HG02759 (cell line): ENCODE measurements at regions not wholly inside any gene's neighbourhood (a gene's known extent, or its start where the extent isn't known, plus 50 kb on each side); places are given as distances from the start of the nearest gene placed in this dataset.
"Not testable (repeated sequence)": the region's sequence is repeated elsewhere in the genome, so short reads cannot be mapped to it uniquely, and the experiment has no call there.

Experiments
- ATAC-seq: cut with Tn5 transposase; IDR thresholded peaks from one replicate; pipeline ENCODE4 v1.9.1; 2021; ENCODE audit warnings: mild to moderate bottlenecking, moderate library complexity; ENCODE audit not compliant: unreplicated experiment

DNA sequence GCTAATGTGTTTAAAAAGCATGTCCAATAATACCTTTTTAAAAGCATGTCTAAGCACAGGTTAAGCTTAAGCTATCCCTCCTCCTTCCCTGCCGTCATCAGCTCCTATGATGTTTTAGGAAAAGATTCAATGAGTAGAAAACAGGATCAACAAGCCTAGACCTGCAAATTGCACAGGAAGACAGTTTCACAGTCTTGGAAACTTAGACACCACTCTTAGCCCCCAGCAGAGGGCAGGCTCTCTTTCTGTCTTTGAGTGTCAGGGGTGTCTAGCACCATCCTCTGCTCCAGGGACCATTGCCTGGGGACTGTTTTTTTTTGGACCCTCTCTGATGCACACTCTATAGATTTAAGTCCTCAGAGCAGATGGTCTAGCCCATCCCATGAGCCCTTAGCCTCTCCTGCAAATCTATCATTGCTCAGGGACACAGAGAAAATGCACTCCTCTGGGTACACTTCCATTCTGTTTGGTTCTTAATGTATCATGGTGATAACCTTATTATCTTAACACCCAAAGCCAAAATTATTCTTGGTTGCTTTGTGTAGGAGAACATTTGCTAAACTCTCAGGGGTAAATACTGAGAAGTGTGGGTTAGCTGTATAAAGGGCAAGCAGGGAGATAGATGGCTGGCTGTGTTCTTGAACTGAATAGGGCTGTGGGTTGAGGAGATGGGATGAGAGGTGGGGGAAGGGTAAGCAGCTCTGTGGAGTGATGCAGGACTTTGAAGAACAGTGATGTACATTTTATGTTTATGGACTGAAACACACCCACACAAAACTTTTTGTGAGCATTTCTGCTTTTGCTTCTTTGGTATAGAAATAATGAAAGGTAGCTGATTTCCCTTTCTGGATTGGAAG, 259.9 kb upstream of the DDHD1 start:
- no peak for ATAC-seq

DNA sequence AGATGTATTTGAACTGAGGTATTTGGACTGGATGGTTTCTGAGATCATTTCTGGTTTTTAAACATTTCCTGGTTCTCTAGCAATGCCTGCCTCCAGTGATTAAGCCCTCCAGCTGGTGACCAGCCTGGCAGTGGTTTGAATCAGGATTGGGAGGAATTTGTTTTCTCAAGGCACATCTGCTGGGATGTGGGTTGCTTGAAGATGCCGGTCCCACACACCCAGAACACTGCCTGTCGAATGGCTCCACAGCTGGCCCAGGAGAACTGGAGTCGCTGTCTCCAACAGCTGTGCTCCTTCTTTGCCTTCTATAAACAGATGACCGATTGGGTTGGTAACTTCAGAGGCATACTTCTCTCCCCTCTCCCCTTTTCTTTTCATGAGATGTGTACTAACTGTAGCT, 258.0 kb upstream of the DDHD1 start:
- ATAC-seq: no peak

DNA sequence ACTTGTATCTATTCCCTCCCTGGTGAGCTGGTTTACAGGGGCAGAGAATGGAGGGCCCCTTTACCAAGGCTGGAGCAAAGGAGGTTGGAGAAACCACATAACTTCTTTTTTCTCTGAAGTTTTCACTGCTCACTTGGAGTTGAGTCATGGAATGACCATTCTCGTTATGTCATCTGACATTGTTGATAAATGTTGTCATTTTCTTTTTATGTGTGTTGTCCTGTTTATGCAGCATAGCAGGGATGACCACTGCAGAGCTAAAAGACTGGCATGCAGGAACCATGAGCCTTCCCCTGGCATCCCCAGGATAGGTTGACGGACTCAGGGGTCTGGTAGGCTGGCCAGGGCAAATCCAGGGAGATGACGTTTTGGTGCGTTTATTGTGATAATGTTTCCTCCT, 256.8 kb upstream of the DDHD1 start:
- no peak for ATAC-seq

DNA sequence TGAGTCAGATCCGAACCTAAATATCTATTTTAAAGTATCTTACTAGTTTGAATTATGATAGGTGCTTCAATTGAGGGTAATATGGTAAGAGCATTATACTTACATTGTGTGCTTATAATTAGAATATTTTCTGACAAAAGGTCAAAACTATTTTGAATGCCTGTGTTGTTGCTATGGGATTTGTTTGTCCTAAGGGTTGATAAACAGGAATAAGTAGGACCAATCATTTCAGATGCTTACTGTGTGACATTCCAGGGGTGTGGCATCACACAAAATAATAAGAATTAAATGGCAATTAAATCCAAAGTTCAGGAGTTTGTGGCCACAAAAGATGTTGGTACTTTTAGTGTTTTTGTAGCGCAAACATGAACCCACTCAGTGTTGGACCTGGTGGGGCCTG, 256.2 kb upstream of the DDHD1 start:
- no peak for ATAC-seq

DNA sequence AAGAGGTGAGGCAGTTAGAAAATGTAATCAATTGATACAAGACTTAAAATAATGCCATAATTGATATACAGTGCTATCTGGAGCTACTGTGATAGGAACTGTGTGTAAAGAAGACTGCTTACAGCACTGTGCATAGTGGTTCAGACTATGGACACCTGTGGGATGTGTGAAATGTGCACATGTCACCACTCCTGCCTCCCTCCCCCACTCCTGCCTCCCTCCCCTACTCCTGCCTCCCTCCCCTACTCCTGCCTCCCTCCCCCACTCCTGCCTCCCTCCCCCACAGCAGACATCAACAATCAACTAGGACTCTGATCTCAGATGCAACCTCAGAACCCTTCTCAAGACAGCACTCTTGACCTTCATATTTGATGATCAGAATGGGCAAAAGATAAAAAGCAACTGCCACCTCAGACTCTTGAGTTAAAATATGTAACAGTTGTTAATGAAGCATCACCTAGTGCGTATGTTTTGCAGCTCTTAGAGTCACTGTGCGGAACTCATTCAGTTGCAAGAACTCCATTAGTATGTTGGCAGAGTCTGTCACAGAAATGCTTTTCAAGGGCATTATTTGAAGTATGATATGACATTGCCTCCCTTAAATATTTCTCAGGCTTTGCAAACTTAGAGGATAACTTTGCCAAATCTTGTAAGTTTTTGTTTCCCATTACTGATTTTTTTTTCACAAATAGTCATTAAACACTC, 255.2 kb upstream of the DDHD1 start:
- no peak for ATAC-seq

DNA sequence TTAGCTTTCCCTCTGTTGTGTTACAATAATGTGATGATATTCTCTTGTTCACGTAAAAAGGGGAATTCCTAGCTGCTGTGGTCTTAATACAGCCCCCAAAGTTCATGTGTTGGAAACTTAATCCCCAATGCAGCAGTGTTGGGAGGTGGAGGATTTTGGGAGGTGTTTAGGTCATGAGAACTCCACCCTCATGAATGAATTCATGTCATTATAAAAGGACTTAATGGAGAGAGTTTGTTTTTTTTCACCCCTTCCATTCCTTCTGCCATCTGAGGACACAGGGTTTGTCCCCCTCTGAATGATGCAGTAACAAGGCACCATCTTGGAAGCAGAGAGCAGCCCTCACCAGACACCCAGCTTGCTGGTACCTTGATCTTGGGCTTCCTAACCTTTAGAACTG, 253.4 kb upstream of the DDHD1 start:
- ATAC-seq: no peak

DNA sequence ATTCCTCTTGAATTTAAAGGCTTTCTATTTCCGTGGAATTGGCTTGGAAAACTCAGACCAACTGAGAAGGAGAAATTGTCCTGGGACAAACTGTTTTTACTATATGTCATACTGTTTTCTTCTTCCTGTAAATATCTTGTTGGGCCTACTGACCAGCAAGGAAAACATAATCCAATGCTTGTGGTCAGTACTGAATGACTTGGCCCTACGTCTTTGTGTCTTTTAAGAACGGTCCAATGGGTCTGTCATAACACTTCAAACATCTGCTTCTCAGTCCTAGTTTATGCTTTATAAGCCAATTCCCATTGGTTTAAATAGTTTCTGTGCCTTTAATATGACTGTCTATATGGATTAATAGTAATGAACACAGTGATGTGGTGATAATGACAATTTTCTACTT, 248.5 kb upstream of the DDHD1 start:
- no peak for ATAC-seq

DNA sequence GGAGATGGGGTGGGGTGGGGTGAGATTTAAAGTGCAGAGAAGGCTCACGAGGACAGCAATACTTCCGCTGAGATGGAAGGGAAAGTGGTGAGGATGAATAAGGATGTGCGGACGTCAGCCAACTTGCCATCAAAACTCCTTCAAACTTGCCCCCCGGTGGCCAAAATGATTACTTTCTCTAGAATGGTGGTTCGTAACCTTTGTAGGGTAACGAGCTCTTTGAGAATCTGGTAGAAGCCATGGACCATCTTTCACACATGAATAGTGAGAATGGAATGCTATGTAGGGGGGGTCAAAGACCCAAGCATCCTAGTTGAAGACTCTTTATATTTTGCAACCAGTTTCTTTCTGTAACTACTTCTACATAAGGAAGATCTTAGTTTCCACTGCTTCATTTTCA, 245.9 kb upstream of the DDHD1 start:
- ATAC-seq: no peak

DNA sequence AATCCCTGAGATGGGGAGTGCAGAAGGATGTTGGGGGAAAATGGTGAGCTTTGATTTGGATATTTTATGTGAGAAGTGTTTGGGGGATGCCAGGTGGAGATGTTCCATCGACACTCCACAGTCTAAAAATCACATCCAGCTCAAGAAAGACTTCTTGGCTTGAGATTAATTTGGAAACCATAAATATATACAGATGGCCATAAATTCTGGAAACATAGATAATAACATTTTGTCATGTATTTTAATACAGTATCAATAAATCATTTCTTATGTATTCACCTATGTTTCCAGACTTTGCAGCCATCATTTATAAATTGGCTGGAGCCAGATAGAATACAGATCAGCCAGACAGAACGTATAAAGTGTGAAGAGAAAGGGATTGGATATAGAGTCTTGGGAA, 245.5 kb upstream of the DDHD1 start:
- ATAC-seq: no peak

DNA sequence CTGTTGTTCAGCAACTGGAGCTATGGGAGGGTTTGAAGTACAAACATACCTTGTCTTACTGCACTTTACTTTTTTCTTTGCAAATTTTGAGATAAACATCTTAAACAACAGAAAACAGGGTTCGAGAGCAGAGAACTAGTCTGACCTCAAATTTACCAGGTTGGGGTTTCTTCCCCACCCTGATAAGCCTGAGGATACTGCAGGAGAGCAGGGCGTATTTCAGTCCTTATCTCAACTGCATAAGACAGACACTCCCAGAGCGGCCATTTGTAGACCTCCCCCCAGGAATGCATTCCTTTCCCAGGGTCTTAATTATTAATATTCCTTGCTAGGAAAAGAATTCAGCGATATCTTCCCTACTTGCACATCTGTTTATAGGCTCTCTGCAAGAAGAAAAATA, 242.1 kb upstream of the DDHD1 start:
- not testable (repeated sequence) for ATAC-seq

DNA sequence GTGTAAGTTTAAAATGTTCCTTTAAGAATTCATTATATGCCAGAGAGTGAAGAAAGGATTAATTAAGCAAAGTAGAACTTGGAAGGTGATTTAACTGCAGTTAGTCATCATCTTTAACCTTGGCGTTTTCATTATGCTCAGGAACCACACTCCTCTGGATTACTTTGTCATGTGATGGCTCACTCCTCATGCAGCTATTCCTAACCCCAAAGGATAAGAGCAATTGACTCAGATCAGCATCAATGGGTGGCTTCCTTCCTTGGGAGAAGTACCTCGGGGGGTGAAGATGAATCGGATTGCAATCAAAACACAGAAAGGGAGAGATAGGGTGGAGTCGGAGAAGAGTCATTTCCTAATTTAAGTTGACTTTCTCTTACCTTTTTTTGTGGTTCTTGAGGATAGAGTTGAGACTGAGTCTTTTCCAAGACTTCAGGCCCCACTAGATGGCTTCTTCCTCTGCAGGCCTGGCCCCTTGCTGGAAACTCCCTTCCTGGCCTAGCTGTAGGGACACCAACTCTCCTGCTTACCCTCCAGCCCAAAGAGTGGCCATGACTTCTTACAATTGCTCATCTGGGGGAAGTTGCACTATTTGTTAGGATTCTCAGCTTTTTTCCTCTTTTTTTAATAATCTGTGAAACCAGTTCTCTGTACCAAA, 238.6 kb upstream of the DDHD1 start:
- no peak for ATAC-seq

DNA sequence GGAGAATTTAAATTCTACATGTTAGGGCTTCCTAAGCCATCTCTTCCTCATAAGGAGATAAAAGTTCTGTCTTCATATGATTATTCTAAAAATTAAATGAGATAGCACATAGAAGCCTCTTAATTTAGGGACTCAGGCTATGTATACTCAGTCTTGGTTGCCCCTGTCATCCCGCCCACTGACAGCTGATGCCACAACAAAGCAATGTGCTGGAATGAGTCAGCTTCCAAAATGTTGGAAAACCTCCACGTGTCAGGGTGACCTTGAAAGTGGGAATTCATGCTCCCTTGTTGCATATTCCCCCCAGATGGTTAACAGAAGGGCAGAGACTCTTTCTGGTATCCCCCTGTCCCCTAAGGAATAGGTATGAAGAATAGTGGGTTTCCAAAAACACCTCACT, 238.0 kb upstream of the DDHD1 start:
- ATAC-seq: no peak

DNA sequence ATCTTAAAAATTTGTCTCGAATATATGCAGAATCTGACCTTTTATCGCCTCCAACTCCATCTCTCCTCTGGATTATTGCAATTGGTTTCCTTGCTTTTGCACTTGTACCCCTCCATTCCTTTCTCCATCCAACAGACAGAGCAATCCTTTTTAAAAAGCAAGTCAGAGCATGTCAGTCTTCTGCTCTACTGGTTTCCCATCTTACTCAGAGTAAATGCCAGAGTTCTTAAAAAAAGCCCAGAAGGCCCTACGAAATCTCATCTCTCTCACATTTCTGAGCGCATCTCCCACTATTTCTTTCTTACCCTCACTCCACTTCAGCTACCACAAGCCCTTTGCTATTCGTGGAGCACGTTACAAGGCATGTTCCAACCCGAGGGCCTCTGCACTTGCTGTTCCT, 236.9 kb upstream of the DDHD1 start:
- ATAC-seq: no peak

DNA sequence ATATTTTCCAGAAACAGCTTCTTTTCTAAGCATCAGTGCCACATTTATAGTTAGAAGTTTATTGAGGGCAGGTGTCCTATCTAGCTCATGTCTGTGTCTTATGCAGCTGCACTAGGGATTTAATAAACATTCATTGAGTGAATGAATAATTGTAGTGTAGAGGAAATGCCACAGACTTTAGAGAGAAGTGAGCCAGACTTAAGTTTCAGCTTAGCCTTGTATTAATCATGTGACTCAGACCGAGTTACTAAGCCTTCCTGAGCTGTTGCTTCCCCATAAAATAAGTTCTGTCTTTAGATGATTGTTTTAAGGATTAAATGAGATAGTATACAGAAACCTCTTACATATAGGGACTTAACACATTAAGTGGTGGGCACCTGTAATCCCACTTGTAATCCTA, 236.1 kb upstream of the DDHD1 start:
- ATAC-seq: no peak

DNA sequence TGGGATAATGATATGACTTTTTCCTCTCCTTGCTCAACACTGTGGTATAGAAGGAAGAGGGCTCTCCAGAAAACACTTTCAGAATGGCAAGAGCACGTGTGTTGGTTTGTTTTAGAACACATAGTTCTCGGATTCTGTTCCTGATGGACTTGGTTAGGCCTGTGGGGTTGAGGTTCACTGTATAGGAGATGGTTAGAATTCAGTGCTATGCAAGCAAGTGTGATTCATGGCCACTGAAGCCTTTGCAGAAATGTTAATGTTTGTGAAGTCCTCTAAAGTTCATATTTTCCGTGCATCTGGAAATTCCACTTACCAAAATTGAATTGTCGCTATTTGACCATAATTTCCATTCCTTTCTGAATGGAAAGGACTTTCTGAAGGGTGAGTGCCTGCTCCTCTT, 233.2 kb upstream of the DDHD1 start:
- no peak for ATAC-seq

DNA sequence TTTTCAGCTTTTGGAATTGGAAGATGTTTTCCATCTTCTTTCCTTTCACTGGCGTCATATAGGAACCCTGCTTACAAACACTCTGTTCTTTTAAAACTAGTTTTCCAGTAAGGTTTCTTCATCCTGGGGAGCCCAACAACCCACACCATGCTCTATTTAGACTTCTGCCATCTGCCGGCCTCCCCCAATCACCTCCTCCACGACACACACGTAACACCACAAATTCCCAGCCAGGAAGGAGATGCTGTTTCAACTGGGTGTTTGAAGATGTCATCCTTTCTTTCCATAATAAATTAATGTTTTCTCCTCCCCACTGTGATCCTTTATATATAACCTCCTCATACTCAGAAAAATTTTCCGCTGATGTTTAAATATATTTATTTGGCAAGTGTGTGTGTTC, 231.4 kb upstream of the DDHD1 start:
- ATAC-seq: no peak

DNA sequence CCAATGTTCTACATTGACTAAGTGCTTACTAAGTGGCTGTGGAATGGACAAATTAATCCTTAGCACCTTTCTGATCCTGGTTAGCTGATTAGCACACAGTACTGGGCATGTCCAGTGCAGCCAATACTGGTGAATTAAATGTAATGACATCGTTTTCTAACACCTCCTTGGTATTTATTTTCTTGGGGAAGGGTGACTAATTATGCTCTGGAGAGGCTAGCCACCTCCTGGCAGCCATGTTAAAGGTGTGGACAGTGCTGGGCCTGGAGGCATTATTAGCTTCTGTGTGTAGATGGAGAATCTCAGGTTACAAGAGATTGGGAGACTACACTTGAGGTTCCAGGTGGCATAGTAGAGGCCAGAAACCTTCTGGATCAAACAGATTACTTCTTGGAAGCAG, 230.9 kb upstream of the DDHD1 start:
- ATAC-seq: no peak

DNA sequence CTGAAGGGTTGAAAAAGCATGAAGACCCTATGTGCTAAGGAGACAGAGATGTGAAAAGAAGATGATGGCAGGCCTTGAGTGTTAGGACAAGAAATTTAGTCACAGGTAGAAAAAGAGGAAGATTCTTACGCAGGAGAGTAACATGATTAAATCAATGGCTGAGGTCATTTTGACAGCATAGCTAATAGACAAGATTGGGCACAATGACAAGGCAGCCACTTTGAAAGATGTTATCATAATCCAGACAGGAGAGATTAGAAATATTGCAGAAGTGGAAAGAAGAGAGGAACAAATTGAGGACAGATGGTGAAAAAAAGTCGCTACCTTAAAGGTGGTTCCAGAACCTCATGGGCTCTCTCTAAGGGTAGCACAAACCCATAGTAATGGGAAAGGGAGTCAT, 228.8 kb upstream of the DDHD1 start:
- ATAC-seq: no peak

DNA sequence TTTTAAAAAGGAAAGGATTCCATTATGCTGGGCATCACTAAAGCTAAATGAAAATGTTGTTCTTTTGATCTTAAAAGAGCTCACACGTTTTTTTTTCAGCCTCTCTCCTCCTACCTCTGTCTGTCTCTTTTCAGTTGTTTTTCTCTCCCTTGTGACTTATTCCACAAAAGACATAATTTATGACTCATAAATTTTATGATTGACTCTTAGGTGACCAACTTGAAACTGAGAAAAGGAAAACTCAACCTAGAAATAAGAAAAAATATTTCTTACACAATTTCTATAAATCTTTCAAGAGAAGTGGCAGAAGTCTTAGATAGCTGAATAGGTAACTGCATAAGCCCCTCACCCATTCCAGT, 227.7 kb upstream of the DDHD1 start:
- no peak for ATAC-seq

DNA sequence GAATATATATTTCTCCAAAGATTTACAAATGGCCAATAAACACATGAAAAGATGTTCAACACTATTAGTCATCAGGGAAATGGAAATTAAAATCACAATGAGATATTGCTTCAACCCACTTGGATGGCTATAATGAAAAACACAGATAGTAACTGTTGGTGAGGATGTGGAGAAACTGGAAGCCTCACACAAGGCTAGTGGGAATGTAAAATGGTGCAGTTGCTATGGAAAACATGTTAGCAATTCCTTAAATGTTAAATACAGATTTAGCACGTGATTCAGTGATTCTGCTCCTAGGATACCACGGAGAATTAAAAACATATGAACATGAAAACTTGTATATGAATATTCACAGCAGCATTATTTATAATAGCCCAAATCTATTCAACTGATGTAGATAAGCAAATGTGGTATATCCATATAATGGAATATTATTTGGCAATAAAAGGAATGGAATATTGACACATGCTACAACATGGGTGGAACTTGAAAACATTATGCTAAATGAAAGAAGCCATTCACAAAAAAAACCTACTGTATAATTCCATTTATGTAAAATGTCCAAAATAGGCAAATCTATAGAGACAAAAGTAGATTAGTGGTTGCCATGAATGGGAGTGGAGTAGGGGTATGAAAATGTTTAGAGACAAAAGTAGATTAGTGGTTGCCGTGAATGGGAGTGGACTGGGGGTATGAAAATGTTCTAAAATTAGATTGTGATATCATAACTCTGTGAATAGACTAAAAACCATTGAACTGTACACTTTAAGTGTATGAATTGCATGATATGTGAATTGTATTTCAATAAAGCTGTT, 227.1 kb upstream of the DDHD1 start:
- ATAC-seq: no peak

DNA sequence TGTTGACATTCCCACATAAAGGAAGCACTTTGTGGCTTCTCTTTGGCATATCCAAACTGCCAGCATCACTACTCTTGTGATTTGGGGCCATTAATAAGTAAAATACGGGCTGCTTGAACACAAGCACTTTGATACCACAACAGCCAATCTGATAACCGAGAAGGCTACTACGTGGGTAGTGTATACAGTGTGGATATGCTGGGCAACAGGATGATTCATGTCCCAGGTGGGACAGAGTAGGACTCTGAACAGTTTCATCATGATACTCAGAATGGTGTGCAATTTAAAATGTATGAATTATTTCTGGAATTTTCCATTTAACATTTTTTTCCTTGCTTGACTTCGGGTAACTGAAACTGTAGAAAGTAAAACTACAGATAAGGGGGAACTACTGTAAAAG, 225.0 kb upstream of the DDHD1 start:
- no peak for ATAC-seq
